ENCODE measurements at regions not wholly inside any gene's neighbourhood (a gene's known extent, or its start where the extent isn't known, plus 50 kb on each side); places are given as distances from the start of the nearest gene placed in this dataset.
A peak's percentile ranks its signal among the peaks of the same experiment; 100 is the strongest.
"Not testable (repeated sequence)": the region's sequence is repeated elsewhere in the genome, so short reads cannot be mapped to it uniquely, and the experiment has no call there.

DNA sequence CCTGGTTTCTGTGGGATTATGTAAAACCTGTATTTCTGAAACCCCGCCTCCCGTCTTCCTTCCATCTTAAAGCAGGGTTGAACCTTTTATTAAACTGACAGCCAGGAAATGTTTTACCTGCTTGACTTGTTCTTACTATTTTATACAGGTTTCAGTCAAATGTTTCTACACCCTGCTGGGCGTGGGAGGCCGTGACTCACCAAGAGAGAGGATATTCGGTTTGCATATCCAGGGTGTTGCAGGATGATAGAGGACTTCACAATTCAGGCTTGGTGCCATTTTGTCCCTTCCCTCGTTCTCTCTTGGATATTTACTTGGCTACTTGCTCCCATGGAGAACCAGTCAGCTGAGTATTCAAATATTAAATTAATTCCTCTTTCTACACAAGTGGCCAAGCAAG is 69.7 kb downstream of the ARF6 start:
- H3K27me3 ChIP-seq (ENCODE audit: control insufficient read depth, insufficient read depth, low read length): no peaks in the 10 kb centered on the region
- H3K27ac ChIP-seq (ENCODE audit: low read length): peak overlapping the region; percentile 80
- CTCF ChIA-PET: no interaction called here
- H3K9me3 ChIP-seq (ENCODE audit: control insufficient read depth, insufficient read depth, low read depth, low read length): no peaks in the 10 kb centered on the region
- BruUV-seq (replicated peaks): no TSS peak
- TF ChIP-seq, protein P1, sequence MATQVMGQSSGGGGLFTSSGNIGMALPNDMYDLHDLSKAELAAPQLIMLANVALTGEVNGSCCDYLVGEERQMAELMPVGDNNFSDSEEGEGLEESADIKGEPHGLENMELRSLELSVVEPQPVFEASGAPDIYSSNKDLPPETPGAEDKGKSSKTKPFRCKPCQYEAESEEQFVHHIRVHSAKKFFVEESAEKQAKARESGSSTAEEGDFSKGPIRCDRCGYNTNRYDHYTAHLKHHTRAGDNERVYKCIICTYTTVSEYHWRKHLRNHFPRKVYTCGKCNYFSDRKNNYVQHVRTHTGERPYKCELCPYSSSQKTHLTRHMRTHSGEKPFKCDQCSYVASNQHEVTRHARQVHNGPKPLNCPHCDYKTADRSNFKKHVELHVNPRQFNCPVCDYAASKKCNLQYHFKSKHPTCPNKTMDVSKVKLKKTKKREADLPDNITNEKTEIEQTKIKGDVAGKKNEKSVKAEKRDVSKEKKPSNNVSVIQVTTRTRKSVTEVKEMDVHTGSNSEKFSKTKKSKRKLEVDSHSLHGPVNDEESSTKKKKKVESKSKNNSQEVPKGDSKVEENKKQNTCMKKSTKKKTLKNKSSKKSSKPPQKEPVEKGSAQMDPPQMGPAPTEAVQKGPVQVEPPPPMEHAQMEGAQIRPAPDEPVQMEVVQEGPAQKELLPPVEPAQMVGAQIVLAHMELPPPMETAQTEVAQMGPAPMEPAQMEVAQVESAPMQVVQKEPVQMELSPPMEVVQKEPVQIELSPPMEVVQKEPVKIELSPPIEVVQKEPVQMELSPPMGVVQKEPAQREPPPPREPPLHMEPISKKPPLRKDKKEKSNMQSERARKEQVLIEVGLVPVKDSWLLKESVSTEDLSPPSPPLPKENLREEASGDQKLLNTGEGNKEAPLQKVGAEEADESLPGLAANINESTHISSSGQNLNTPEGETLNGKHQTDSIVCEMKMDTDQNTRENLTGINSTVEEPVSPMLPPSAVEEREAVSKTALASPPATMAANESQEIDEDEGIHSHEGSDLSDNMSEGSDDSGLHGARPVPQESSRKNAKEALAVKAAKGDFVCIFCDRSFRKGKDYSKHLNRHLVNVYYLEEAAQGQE (IDR thresholded peaks at IDR 0.05; ENCODE audit: insufficient read depth in 1 of 2, low read depth in 2 of 2, low read length in 1 of 2): no peak
- no peak for TF ChIP-seq POLR2AphosphoS5 (IDR thresholded peaks at IDR 0.05; ENCODE audit: low read depth, low read length)
- no peak for TF ChIP-seq TCF7L2 (IDR thresholded peaks at IDR 0.05; ENCODE audit: low read depth, low read length)
- no peak for TF ChIP-seq SIN3A (IDR thresholded peaks at IDR 0.05; ENCODE audit: borderline replicate concordance, insufficient read depth, low read depth, low read length)
- TF ChIP-seq, protein P2, sequence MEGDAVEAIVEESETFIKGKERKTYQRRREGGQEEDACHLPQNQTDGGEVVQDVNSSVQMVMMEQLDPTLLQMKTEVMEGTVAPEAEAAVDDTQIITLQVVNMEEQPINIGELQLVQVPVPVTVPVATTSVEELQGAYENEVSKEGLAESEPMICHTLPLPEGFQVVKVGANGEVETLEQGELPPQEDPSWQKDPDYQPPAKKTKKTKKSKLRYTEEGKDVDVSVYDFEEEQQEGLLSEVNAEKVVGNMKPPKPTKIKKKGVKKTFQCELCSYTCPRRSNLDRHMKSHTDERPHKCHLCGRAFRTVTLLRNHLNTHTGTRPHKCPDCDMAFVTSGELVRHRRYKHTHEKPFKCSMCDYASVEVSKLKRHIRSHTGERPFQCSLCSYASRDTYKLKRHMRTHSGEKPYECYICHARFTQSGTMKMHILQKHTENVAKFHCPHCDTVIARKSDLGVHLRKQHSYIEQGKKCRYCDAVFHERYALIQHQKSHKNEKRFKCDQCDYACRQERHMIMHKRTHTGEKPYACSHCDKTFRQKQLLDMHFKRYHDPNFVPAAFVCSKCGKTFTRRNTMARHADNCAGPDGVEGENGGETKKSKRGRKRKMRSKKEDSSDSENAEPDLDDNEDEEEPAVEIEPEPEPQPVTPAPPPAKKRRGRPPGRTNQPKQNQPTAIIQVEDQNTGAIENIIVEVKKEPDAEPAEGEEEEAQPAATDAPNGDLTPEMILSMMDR (IDR thresholded peaks at IDR 0.05): no peak
- in situ Hi-C loops (cut with HindIII; ENCODE audit: low pct_unique_long_range_greater_than_20kb, low sequenced_read_pairs) (no loop called here), intact Hi-C loops (cut with micrococcal nuclease; ENCODE audit: unreplicated experiment) (no loop called here)
- H3K36me3 ChIP-seq (ENCODE audit: control insufficient read depth, insufficient read depth, low read length): no peaks in the 10 kb centered on the region
- DNase-seq (ENCODE audit: low read depth, low spot score) (no peak), ATAC-seq (no peak)
- H3K4me1 ChIP-seq (ENCODE audit: control insufficient read depth, insufficient read depth, low read length): peaks cover 33% of the 10 kb centered on the region
- no peak overlapping the region for H3K4me3 ChIP-seq (ENCODE audit: low read depth in 2 of 2, low read length in 2 of 2)
- POLR2A ChIA-PET: no interaction called here

DNA sequence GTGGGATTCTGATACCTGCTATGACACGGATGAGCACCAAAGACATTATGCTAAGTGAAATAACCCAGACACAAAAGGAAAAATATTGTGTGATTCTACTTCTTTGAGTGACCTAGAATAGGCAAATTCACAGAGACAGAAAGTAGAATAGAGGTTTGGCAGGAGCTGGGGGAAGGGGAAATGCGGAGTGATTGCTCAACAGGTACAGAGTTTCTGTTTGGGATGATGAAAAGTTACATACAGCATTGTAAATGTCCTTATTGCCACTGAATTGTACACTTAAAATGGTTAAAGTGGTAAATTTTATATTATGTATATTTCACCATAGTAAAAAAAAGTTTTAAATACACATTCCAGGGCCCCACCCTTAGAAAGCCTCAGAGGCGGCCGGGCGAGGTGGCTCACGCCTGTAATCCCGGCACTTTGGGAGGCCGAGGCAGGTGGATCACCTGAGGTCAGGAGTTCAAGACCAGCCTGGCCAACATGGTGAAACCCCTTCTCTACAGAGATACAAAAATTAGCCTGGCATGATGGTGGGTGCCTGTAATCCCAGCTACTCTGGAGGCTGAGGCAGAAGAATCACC is 72.3 kb downstream of the ARF6 start:
- CTCF ChIA-PET; BruUV-seq (replicated peaks); H3K27me3 ChIP-seq (ENCODE audit: control insufficient read depth, insufficient read depth, low read length): not testable (repeated sequence)

DNA sequence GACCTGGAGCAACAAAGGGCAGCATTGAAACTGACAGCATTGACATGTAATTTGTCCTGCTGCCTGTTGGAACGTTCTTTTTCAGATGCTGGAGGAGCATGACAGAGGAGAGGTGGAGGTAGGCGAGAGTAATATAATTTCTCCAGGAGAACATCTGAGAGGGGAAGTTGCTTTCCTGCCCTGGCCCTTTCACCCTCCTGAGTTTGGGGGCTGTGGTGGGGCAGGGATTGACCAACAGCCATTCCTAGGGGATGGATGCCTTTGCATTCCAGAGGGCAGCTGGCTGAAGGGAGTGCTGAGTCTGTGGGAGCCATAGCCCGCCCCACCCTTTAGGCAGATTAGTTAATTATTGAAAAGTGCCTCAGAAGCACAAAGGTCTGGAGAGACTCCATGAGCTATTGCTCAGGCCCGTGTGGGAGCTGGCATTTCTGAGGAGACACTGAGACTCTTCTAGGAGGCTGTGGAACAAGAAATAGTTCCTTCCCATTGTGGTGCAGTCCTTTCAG is 73.5 kb downstream of the ARF6 start:
- Histone ChIP-seq H3K4me1 (ENCODE audit: control insufficient read depth, insufficient read depth, low read length) (peaks cover 49% of the 10 kb centered on the region), H3K27ac (ENCODE audit: low read length) (peak overlapping the region; percentile 86)
- in situ Hi-C loops (cut with HindIII; ENCODE audit: low pct_unique_long_range_greater_than_20kb, low sequenced_read_pairs): no loop called here

More for the DNA sequence above, 72.3 kb downstream of the ARF6 start:
- Histone ChIP-seq H3K4me1 (ENCODE audit: control insufficient read depth, insufficient read depth, low read length) (peaks cover 43% of the 10 kb centered on the region), H3K27ac (ENCODE audit: low read length) (peak overlapping the region; percentile 86)
- H3K4me3 ChIP-seq (ENCODE audit: low read depth in 2 of 2, low read length in 2 of 2); in situ Hi-C loops (cut with HindIII; ENCODE audit: low pct_unique_long_range_greater_than_20kb, low sequenced_read_pairs); DNase-seq (ENCODE audit: low read depth, low spot score); H3K9me3 ChIP-seq (ENCODE audit: control insufficient read depth, insufficient read depth, low read depth, low read length); intact Hi-C loops (cut with micrococcal nuclease; ENCODE audit: unreplicated experiment); H3K36me3 ChIP-seq (ENCODE audit: control insufficient read depth, insufficient read depth, low read length); POLR2A ChIA-PET; ATAC-seq: not testable (repeated sequence)

More for the DNA sequence above, 73.5 kb downstream of the ARF6 start:
- BruUV-seq (replicated peaks): no TSS peak
- intact Hi-C loops (cut with micrococcal nuclease; ENCODE audit: unreplicated experiment): no loop called here
- TF ChIP-seq TCF7L2 (IDR thresholded peaks at IDR 0.05; ENCODE audit: low read depth, low read length) (no peak), SIN3A (IDR thresholded peaks at IDR 0.05; ENCODE audit: borderline replicate concordance, insufficient read depth, low read depth, low read length) (no peak), POLR2AphosphoS5 (IDR thresholded peaks at IDR 0.05; ENCODE audit: low read depth, low read length) (no peak)
- TF ChIP-seq, protein P1 (IDR thresholded peaks at IDR 0.05; ENCODE audit: insufficient read depth in 1 of 2, low read depth in 2 of 2, low read length in 1 of 2): no peak
- TF ChIP-seq, protein P2 (IDR thresholded peaks at IDR 0.05): no peak
- H3K4me3 ChIP-seq (ENCODE audit: low read depth in 2 of 2, low read length in 2 of 2): no peak overlapping the region
- ChIA-PET POLR2A (interaction anchor here (0.6 kb wide), 1 partner anchor 37 kb away, joined by 3 read pairs; no protein-coding TSS in a partner anchor), CTCF (no interaction called here)
- no peak for DNase-seq (ENCODE audit: low read depth, low spot score)
- no peaks in the 10 kb centered on the region for H3K27me3 ChIP-seq (ENCODE audit: control insufficient read depth, insufficient read depth, low read length)
- H3K9me3 ChIP-seq (ENCODE audit: control insufficient read depth, insufficient read depth, low read depth, low read length): no peaks in the 10 kb centered on the region
- peak; percentile 27; the same call in 1 of the 2 replicates for ATAC-seq
- no peaks in the 10 kb centered on the region for H3K36me3 ChIP-seq (ENCODE audit: control insufficient read depth, insufficient read depth, low read length)

Data from Panc1 (cell line).